ENCODE measurements at regions not wholly inside any gene's neighbourhood (a gene's known extent, or its start where the extent isn't known, plus 50 kb on each side); places are given as distances from the start of the nearest gene placed in this dataset.

- TF ChIP-seq POLR2A (IDR thresholded peaks at IDR 0.05; ENCODE audit: low read length) (no peak), GATA1 (IDR thresholded peaks at IDR 0.05; ENCODE audit: low read depth, low read length) (no peak)
These were observed 358.5 kb downstream of the YTHDC2 start for GRCh38 chr5:113871972-113872371.

Measured in erythroblast (primary cell).